Activated CD4-positive, alpha-beta T cell treated with anti-CD3 and anti-CD28 coated beads, Interleukin-2, amount 50 U/mL, for 1 hour (primary cell): ENCODE measurements at regions not wholly inside any gene's neighbourhood (a gene's known extent, or its start where the extent isn't known, plus 50 kb on each side); places are given as distances from the start of the nearest gene placed in this dataset.

ENCODE experiments used
- DNase-seq: peaks from one replicate; pipeline ENCODE4 v3.0.0-alpha.2; 2020

DNA sequence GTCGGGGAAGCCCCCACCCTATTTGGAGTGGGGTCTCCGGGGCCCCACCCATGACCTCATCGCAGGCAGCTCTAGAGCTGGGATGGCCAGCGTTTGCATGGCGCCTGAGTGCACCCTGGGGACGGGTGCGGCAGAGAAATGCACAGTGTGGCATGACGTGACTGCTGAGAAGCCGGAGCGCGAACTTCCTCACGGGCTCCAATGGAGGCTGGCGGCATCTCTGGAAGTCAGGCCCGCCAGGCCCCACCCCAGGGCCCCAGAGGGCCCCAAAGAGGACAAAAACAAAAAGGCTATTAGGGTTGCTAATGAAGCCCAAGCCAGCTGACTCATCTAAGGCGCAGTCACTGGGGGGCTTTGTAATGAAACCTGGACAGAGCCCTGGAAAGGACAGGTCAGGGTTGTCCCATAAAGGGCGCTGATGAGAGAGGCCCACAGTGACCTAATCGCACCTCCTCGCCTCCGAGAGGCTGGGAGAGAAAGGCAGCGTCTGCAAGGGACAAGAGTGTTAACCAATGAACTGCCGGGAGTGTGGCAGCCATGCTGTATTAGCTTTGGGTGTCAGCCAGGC lies 86.0 kb upstream of the C1QTNF7 start:
- DNase-seq, result no peak

DNA sequence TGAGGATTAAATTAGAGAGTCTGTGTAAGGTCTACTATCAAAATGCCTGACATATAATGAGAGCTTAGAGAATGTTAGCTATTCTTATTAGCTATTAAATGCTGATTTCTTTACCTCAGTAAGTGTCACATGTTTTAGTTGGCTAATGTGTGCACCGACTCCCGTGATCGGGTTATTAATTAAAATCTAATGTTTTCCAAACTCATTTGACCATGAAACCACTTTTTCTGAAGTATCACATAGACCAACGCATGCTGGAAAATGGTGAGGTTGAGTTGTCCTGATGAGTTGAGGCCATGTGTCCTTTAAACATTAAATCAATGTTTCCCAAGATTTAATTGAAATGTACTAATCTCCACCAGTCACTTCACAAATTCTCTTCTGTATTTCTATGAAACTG lies 84.8 kb upstream of the C1QTNF7 start:
- DNase-seq, result no peak

DNA sequence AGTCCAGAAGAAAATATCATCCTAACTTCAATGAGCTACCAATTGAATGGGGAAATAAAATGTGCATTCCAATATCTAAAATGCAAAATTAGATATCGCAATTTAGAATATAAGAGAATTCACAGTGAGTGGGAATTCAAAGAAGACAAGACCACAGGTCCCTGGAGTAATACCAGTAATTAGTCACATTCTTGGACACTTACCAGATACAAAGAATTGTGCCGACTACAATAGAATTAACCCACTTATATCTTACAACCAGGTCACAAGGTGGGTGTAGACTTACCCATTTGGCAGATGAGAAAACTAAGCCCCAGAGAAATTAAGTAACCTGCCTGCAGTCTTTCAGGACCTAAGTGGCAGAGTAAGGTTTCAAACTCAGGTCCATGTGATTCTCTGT lies 84.3 kb upstream of the C1QTNF7 start:
- no peak for DNase-seq

DNA sequence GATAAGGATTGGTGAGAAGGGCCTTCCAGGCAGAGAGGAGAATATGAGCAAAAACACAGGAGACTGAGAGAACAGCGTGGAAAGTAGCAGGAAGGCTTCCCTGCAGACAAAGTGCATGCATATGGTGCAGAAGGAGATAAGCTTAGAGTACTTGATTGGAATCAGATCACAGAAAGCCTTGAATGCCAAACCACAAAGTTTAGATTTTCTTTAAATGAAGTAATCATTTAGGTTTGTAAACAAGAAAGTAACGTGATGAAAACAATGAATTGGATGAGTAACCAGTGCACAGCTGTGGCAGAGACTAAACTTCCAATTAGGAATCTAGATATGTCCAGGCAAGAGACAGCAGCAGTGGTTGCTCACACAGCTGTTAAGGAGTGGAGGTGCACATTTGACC lies 83.8 kb upstream of the C1QTNF7 start:
- no peak for DNase-seq

DNA sequence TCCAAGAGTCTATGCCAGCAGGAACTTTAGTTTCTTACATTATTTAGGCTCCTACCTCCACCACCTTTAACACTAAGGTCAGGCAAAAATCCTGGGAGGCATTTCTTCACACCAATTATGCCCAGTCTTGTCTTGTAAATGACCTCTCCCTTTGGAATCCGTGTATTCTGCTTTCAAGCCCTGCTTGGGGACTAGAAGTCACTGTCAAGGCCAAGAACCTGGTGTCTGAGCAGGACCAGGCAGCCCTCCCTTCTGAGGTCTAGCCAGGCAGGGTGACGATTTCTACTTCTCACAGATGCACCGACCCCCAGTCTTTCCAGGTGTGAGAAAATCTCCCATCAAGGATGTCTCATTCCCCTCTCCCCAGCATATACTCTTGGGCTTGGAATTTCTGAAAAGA lies 82.7 kb upstream of the C1QTNF7 start:
- DNase-seq, result no peak

DNA sequence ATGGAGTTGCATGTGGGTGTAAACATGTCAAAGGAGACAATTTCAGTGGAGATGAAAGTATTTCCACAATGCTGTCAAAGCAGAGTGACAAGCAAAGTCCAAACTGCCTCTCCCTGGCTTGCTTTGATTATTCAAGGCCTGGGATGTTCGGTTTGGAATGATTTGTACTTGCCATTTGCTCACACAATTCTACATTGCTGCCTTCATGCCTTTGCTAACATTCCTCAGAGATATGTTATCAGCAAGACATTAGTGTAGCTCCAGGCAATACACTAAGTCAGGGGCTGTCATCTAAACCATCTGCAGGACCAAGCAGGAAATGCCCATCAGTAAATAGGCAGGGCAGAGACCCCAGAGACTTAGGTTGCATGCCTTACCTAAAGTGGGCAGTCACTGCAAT lies 79.6 kb upstream of the C1QTNF7 start:
- DNase-seq, result no peak

DNA sequence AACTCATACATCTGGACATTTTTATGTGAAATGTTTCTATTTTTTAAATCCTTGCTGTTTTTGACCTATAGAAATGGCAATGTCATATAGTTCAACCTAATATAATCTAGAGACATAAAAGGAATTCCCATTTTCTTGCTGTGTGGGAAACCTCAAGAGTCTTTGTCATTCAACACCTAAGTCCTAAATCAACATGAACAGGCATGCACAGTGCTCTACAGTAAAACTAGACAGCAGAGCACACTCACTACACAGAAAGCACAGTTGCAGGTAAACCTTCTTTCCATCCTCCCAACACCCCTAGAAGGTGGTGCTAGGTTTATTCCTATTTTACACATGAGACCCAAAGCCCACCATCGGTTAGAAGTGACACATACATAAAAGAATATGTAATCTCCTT lies 79.1 kb upstream of the C1QTNF7 start:
- DNase-seq, result no peak

DNA sequence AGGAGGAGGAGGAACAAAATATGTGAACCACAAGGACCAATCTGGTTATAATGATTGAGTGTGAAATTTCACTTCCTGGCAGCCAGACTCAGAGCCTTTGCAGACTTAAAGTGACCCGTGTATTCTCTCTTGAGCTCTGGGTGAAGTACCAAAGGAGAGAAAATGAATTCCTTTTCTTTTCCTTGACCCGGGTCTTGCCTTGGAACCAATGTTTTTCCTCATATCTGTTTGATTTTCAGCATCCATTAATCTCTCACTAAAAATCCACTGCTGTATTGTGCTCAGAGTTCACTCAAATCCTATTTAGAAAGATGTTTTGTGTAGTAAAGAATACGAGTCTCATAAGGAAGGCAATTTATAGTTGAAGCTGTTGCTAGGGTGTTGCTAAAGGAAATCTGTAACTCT lies 78.3 kb upstream of the C1QTNF7 start:
- no peak for DNase-seq

DNA sequence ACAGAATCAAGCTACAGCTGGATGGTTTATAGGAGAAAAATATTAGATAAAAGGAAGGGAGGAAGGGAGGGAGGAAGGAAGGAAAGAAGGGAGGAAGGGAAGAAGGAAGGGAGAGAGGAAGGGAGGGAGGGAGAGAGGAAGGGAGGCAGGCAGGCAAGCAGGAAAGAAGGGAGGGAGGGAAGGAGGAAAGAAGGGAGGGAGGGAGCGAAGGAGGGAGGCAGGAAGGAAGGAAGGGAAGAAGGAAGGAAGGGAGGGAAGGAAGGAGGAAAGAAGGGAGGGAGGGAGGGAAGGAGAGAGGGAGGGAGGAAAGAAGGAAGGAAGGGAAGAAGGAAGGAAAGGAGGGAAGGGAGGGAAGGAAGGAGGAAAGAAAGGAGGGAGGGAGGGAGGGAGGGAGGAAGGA lies 77.9 kb upstream of the C1QTNF7 start:
- DNase-seq, result no peak

DNA sequence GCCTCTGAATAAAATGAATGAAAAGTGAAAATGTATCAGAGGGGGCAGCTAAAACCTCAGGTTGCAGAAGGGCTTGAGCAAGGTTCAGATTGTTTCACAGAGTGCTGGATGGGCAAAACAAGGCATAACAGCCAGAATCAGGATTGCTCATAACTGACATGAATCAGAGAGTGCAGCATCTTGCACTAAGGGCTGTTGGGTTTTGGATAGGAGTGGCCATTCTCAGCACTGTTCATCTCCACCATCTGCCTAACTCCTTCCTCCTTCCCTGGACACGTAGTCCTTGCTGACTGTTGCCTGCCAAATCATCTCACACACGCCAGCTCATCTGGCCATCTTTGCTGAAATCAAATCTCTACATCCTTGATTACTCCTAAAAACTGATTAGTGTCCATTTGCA lies 75.3 kb upstream of the C1QTNF7 start:
- no peak for DNase-seq

DNA sequence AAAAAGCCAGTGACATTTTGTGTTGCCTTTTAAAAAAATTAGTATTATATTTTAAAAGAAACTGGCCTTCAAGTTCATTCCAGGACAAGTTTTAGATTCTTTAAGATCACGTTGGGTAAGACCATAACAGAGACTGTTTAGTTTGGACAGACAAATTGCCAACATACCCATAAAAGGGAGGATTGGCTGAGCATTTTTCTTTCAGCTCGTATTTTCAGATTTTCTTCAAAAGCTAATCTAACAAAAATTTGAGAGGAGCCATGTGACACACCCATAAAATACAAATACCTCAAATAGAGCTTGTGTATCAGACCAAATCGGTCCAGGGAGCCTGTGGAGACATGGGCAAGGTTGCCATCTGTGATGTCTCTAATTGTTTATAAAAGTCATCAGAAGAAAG lies 74.6 kb upstream of the C1QTNF7 start:
- no peak for DNase-seq

DNA sequence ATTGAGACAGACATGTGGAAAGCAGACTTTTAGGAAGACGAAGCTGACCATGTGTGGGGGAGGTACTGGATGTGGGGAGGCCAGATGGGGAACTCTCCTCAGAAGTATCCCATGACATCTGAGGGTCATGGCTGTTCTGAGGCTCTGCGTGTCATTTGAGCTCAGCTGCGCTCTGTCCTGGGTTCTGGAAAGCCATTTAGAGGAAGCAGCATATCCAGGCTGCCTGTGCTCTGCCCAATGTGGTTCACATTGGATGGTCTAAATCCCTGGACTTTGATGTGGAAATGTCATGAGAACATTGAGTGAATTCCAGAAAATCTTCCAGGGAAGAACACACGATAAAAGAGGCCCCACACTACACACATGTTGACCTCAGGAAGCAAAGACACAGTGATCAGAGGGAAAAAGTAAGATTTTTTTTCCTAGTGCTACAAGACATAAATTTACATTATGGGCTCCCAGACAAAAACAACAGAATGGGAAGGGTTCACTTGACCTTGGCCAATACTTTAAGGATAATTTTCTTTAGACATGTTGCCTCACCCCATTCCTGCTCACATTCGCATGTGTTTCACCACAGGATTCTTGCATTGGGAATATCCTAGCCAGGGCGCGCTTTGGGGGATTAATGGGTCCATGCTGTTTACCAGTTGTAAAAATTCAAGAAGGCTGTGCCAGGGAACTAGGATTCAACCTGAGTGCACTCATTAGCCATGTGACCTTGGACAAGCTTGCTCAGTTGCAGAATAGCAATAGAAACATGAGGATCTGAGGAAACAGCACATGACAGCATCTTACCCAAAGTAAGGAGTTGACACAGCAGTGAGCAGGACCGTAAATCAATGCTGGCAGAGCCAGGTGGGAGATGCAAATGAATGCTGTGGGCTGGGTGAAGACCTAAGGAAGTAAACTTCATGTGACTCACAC lies 73.2 kb upstream of the C1QTNF7 start:
- no peak for DNase-seq

DNA sequence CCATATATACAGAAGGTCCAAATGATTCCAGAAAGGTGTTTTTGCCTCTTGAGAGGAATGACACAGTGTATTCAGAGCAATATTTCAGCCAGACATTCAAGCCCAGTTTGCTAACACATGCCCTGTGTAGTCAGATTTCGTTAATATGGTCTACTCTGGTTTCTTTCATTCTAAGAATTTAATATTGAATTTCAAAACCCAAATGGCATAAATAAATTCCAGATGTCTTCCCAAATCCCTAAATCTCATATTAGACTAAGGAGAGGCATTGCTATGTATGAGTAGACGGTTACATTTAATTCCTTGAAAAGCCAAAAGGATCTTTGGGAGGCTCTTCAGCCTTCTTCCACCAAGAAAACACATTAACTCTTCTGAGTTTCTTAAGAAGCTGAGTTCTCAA lies 66.3 kb upstream of the C1QTNF7 start:
- no peak for DNase-seq

DNA sequence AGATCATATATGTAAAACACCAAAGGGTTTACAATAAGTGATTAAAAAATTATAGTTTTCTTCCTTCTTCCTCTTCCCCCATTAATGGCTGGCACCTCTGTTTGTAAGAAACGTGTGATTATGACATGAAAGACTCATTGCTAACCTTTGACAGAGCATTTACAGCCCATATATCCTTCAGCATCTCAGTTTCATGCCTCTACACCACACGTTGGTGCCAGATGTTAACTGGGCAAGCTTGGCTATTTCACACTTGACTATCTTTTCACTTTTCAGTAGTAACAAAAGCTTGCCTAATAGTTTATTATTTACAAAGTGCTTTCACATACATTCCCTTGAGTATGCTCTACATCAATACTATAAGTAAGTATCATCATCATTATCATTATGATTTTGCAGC lies 65.3 kb upstream of the C1QTNF7 start:
- DNase-seq, result no peak

DNA sequence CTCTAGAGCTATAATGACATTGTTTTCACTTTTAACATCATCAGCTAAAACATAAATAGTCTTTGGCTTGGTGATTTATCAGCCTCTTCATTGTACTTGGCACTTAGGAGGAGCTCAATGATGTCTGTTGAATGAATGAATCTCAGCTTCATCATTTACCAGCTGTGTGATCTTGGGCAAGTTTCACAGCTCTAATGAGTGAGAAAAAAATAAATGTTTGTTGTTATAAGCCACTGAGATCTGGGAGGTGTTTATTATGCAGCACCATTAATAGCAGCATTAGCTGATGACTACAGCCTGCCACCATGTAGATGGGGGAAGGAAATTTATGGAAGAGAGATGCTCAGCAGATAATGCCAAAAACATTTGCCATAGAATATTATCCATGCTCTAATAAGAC lies 63.6 kb upstream of the C1QTNF7 start:
- no peak for DNase-seq

DNA sequence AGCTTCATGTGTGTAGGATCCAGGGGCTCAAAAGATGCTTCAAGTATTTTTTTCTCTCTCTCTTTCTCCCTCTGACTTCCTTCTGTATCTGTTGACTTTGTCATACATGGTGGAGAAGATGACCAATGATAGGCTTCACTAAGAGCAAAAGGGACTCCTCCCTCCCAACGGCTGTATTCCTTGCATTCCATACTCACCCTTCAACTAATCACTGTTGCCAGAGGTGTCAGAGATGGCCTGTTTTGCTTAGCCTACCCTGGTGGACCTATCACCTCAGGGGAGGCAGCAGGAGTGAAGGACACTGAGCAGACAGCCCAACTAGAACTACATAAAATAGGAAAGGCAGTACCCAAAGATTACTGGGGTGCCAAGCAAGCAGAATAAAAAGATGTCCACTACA lies 62.2 kb upstream of the C1QTNF7 start:
- DNase-seq, result no peak

DNA sequence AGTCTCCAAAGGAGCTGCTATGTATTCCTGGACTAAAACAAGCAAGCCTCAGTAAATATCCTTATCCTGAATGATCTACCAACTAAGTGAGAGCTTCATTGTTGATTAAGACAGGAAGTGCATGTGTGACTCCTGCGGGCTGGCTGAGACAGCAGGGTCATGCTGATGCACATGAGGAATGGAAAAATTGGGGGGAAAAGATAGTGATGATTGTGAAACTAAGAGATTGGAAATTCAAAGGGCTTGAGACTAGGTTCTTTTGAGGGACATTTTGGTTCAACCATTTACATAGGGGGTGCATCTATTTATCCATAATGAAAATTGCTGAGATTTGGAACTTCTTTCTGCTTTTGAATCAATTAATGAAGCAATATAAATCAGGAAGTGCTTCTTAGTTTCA lies 61.1 kb upstream of the C1QTNF7 start:
- DNase-seq, result no peak

DNA sequence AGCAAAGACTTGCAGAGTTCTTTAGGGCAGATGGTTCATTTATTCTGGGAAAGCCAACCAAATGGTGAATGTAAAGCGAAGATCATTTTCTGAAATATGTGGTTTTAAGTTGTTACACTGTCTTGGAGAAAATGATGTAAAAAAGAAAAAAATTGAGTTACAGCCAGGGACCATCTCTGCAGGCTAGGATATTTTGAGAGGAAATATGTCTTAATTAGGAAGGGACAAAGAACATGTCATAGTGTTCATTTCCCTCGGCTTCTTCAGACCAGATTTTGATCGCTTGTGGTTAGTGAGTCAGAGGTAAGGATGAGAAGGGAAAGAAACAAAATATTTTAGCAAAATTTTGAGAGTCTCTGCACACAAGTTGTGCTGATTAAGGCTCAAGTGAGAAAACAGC lies 59.0 kb upstream of the C1QTNF7 start:
- DNase-seq, result no peak

DNA sequence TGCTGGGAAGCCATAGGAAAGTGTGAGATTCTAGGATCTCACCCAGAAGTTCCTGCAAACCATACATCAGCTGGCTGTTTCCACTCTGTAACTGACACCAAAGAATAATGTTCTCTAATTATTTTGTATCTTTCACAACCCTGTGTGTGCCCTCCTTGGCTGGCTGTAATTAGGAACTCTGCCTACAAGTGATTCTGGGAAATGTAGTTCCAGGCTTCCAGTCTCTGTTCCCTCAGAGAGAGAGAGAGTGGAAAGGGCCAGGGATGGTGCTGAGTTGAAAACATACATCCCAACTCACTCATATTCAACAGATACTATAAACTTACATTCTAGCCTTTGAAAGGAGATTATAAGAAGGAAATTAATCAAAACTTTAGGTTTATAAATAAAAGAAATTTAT lies 57.5 kb upstream of the C1QTNF7 start:
- no peak for DNase-seq

DNA sequence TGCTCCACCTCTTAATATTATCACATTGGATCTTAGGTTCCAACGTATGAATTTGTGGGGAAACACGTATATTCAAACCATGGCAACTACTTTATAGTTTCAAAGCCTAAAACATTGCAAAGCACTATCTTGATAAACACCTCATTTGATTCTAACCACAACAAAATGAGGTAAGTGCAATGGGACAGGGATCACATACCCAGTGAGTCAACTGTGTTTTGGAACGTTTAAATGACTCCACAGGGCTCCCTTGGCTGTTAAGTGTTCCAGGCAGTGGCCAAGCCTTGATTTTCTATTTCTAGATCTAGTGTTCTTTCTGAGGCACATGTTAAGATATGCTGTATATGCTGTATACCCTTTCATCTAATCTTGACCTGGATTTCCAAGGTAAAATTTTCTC lies 54.5 kb upstream of the C1QTNF7 start:
- DNase-seq, result no peak

DNA sequence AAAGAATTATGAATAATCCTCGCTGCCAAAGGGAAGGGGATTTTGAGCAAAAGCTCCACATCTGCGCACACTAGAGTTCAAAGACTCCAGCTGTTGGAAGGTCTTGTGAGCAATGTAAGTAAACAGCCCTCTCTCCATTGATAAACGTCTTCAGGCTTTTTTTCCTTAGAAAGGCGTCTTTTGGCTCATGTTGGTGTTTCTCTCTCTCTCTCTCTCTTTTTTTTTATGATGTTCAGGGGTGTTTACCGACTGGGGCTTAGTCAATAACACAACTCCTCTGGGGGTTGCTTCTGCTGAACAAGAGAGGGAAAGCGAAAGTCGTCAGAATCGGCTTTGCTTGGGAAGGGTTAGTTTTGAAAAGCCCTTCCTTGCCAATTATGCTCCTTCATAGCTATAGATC lies 53.2 kb upstream of the C1QTNF7 start:
- no peak for DNase-seq

DNA sequence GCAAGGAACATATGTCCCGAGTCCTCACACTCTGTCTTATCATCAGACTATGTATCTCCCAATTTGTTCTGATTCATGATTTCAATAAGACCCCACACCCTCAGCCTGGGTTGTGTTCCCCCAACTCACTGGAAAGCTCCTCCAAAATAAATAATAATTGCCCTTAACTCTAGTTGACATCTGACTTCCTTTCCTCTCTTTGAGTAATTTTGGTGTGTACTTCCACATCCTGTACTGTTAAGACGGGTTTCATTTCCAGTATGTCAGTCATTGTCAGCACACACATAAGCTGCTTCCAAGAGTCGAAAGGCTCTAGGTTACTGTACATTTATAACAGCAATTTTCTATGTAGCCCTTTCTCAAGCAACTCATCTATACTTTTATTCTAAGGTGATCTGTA lies 52.2 kb upstream of the C1QTNF7 start:
- DNase-seq, result no peak

DNA sequence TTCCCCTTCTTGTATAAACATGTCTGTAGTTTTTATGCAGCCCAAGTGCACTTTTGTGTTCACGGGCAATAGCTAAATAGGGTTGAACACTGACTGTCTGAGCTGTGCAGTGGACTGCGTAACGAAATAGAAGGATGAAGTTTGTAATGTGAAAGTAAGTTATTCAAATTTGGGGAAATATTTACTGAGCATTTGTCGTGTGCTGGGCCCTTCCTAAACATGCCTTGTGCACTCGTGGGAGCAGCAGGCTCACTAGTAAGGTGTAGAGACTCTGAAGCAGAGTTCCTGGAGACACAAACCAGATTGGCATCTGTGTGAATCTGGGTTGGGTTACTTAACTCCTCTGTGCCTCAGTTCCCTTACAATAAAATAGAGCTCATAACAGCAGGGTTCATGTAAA lies 51.7 kb upstream of the C1QTNF7 start:
- DNase-seq, result no peak

DNA sequence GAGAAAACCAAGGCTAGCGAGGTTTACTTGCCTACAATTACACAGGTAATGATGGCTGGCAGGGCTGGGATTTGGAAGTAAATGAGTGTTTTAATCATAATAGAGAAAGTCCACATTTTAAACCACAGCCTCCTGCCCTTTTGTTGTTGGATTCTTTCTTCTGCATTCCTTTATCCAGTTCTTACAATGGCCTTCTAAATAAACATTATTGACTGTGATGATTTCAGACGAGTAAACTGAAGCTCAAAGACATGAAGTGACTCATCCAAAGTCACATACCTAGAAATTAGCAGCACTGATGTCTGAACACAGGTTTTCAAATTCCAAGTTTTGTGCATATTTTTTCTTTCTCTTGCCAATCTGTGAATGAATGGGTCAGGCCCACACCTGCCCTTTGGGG lies 51.2 kb upstream of the C1QTNF7 start:
- DNase-seq, result no peak
